ENCODE measurements at regions not wholly inside any gene's neighbourhood (a gene's known extent, or its start where the extent isn't known, plus 50 kb on each side); places are given as distances from the start of the nearest gene placed in this dataset.

DNA sequence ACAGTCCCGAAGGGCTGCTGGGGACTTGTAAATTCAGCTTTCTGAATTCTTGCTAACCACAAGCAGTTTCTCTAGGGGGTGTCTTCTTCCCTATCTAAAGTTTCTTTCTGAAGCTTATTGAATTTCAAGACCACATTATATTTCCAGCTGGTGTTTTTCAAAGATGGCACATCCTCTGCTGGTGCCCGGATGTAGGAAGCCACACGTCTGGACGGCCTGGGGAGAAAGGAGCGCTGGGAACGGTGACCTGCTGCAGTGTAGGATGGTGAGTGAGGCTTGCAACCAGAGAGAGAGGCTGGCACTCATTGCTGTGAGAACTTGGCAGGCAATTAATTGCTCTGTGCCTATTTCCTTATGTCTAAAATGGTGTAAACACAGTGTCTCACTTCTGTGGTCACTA lies 776.4 kb downstream of the TYW1 start:
- TF ChIP-seq POLR2A (IDR thresholded peaks at IDR 0.05) (no peak), CTCF (IDR thresholded peaks at IDR 0.05 in 4 of 5, conservative IDR thresholded peaks at IDR 0.05 in 1 of 5) (no peak)

Data from gastrocnemius medialis (tissue), 4 donors.